ENCODE measurements at regions not wholly inside any gene's neighbourhood (a gene's known extent, or its start where the extent isn't known, plus 50 kb on each side); places are given as distances from the start of the nearest gene placed in this dataset.
"Not testable (repeated sequence)": the region's sequence is repeated elsewhere in the genome, so short reads cannot be mapped to it uniquely, and the experiment has no call there.

DNA sequence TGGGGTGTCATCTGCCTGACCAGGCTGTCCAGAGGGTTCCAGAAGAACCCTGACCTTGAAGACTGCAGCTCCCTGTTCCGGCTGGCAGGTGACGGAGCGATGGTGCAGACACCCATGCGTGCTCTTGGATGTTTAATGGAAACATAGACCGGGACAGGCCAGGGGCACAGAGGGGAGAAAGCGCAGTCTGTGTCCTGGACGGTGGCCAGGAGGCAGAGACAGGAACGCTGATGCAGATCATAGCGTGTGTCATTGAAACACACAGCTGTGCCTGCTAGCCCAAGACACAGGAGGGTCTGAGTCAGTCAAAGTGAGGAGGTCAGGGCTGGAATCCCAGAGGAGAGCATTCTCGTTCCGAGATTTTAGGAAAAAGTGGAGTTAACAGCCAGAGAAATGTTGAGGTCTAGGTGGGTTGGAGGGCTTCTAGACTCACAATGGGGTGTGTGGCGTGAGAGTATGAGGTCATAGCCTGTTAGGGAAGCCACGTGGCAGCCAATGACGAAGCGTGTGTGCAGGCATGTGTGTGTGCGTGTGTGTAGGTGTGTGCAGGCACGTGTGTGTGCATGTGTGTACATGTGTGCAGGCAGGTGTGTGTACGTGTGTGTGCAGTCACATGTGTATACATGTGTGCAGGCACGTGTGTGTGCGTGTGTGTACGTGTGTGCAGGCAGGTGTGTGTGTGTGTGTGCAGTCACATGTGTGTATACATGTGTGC, 167.0 kb downstream of the ERMARD start:
- DNase-seq, result no peak

DNA sequence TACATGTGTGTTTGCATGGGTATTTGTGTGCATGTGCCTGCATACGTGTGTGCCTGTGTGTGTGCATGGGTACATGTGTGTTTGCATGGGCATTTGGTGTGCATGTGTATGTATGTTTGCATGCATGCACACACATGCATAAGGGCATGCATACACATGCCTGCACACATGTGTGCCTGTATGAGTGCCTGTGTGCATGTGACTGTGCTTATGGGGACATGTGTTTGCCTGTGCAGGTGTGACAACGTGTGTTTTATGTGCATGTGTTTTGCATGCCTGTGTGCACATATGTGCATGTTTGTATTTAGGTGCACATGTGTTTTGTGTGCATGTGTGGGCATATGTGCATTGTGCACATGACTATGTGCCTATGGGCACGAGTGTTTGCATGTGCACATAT, 165.7 kb downstream of the ERMARD start:
- no peak for DNase-seq

DNA sequence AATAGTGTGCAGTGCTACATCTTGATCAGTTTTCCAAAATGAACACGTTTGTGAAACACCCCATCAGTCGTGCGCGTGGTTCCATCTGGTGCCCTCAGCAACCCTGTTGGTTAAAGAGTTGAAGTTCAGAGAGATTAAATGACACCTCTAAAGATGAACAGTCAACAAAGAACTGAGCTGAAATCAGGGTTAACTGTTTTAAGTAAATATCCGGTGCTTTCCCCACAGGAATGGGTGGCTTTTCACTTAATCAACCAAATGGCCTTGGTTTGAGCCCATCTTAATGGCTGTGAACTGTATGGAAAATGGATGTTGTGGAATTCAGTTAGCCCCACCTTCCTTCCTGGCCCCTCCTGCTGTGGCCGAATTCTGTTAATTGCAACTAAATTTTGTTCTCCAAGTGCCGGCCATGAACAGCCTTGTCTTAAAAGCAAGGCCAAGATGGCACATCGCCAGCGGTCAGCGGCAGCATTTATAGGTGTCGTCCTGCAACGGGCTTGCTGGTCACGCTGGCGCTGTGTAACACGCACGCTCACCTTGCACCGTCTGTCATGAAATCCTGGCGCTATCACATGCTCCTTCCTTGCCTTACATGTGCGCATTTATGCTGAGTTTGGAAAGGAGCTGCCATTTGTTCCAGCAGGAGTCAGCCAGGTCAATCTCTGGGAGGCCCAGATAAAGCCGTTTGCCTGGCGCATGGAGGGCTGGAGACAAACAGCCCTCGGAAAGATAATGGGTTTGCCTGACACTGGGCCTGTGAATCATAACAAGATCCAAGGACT, 164.5 kb downstream of the ERMARD start:
- no peak for DNase-seq

DNA sequence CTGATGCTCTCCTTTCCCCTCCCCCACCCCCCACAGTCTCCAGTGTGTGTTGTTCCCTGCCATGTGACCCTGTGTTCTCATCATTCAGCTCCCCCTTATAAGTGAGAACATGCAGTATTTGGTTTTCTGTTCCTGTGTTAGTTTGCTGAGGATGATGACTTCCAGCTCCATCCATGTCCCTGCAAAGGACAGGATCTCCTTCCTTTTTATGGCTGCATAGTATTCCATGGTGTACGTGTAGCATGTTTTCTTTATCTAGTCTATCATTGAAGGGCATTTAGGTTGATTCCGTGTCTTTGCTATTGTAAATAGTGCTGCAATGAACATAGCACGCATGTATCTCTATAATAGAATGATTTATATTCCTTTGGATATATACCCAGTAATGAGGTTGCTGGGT, 162.3 kb downstream of the ERMARD start:
- not testable (repeated sequence) for DNase-seq

DNA sequence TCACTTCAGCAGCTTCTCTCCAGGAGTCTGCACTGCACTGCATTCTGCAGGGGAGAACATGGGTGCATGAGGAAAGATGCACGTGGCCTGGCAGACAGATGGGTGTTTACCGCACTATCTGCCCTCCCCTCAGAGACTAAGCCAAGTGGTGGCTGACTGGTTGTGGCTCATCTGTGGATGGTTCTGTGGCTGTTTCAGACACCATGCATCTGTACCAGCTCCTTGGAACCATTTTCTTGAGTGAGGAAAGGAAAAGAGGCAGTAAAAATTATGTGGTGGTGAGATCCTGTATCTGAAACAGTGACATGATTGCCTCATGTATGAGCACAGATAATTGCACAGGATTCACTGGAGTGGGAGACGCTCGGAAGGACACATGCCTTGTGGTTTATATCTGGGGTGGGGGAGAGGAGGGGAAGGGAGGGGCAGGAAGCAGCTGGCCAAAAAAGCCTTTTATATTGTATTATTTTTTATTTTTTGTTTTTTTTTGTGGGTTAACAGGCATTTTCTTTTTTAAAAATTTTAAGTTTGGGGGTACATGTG, 161.7 kb downstream of the ERMARD start:
- no peak for DNase-seq

DNA sequence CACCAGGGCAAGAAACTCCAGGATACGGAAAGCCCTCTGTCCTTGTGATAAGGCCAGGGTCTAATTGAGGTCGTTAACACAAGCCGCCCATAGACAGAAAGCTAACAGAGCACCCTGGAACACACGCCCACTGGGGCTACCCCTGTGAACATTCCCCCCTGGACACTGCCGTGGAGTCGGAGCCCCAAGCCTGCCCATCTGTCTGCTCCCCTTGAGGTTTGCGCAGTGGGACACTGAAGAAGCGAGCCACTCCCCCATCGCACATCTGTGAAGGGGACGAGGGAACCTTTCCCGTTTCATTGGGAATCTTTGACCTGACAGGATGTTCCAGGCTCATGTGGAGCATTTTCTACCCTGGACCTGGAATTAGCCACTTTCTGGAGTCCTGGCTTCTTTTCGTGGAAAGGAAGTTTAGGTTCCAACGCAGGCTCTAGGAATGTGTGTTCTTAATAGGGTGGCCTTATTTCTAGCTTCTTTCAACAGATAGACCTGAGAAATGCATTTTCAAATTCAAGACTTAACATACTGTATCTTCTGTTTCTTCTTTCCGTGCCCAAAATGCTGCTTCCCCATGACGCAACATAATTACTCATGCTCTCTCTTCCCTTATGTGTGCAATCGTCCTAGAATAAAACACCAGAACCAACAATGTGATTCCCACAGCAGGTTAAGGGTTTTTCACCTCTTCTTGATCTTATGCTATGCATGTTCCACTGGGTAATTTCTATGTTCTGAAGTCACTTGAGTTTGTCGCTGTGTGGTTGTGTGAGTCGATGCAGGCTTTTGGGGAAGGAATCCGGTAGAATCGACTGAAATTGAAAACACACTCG, 161.1 kb downstream of the ERMARD start:
- no peak for DNase-seq

DNA sequence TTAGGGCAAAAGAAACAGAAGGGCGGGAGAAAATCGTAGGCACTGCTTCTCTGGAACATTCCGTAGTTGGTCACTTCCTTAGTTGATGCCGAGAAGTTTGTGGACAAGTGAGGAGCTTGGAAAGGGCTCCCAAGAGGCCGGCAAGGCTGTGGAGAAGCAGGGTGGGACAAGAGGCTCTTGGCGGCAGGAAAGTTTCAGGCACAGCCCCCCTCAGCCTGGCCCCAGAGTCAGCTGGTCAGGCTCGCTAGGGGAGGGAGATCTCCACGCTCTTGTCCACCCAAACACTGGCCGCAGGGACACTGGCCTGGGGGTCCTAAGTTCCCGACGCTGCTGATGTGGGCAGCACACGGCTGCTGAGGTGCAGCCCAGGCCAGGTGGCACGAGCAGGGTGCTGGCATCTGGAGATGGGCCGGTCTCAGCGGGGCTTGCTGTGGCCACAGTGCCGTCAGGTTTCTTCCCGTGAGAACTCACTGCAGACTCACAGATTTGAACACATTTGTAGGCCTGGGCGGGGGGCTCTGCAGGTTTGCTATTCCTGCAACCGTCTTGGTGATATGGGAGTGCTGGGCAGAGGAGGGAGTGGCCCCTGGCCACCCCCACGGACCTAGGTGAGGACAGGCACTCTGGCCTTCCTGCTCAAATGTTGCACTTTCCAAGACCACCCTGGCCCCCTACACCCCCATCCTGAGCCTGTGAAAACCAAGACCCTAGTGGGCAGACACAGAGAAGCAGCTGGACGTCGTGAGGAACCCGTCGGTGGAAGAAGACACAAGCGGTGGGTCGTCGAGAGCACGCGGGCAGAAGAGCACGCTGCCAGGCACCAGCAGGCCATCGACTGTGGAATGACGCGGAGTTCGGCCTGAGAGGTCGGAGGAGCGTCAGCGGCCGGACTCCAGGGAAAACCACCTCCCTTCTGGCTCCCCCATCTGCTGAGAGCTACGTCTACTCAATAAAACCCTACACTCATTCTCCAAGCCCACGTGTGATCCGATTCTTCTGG, 160.1 kb downstream of the ERMARD start:
- no peak for DNase-seq

DNA sequence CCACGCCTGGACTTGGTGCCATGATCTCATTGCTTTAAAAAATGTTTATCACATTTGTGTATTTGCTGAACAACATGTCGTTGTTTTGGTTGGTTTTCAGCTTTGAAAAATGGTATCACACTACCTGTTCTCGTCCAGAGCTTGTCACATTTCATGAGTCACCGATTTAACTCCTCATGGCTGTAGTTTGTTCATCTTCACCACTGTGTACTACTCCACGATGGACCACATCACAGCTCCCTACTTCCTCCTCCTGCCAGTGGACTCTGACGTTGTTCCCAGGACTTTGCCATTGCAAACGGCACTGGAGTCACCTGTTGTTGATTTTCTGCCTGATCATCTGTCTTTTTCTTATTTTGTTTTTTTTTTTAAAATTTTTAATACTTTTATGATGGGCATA, 157.7 kb downstream of the ERMARD start:
- no peak for DNase-seq

DNA sequence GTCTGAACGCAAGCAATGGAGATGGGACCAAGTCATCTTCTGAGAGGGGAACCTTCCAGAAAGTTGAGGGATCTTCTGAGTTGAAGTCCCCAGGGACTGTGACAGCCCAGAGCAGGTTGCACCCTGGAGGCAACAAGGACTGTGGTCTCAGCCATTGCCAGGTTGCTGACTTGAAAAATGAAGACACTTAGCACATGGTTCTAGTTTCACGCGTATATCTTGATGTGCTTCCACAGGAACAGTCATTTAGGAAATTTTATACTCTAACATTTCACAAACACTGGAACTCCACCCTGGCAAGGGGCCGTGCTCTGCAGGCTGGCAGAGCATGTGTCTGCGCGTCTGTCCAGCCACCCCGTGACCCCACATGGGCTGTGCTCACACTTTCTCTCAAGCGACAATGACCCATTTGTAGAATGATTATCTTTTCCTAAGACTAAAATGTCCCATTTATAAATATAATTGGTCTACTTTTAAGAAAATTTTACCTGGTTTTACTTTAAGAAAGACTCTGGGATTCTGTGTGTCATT, 157.0 kb downstream of the ERMARD start:
- no peak for DNase-seq

DNA sequence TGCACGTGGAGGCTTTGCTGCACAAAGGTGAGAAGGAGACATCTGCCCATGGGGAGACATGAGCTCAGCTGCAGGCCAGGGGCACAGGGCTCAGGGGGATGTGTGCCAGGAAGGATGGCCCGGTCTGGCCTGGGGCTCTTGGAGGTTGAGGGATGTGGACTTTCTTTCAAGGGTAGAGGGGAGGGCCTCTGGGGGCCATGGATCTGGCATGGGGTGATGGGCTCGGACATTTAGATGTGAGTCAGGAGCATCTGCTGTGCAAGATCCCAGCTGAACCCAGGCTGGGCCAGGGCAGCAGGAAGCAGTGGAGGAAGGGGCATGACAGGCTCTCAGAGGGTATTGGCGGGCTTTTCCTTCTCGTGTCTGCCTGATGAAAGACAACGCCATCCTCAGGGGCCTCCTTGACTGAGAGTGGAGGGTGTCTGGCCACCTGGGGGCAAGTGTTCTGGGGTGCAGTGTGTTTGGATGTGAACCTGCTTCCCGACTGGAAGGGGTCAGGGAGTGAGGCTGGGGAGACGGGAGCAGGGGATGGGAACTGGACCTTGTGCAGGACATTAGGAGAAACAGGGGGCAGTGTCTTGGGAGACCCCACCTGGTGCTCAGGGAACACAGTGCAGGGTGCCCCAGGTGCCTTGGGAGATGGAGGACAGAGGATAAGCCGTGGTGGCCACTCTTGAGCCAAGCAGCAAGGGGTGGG, 156.1 kb downstream of the ERMARD start:
- DNase-seq, result no peak

DNA sequence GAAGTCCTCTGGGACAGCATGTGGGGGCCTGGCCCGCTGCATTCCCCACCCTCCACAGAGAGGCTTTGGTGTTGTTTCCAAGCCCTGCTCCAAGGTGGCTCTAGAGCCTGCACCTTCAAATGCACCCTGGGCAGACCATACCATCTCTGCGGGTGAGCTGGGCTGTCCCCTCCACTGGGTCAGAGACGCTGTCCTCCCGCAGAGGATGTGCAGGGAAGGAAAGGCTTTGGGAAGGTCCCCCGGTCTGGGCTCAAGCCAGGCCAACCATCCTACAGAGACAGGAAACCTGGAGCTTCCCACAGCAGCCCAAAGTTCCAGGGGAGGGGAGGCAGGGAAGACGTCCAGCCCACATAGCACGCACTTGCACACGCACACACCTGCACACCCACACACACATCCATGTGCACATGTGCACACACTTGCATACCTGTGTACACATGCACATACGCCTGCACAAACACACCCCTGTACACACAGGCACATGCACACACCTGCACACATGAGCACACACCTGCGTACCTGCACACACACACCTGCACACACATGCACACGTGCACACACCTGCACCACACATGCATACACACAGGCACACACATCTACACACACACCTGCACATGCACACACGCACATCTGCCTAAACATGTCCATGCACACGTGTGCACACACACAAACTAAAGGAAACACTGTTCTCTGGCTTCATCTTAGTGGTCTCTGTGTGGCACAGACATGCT, 155.4 kb downstream of the ERMARD start:
- DNase-seq, result no peak

DNA sequence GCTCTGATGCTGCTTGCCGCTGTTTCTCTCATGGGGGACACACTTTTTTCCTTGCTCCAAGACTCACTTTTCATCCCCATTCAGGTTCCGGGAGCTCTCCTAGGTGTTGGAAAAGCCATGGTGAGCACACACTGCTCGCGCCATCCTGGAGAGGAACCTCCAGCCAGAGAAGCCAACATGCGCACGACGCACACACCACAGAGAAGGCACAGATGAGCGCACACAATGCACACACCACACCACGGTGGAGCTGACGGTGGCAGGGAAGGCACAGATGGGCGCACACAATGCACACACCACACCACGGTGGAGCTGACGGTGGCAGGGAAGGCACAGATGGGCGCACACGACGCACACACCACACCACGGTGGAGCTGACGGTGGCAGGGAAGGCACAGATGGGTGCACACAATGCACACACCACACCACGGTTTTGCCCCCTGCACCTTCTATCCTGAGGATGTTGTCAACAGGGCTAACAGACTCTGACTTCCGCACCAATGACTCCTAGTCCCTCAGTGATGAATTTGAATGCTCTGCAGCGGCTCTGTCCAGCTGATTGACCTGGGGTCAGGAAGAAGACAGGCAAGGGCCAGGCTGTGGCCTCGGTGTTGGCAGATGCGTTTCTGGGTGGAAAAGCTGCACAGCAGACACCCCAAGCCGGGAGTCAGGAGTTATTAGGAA, 154.7 kb downstream of the ERMARD start:
- no peak for DNase-seq

DNA sequence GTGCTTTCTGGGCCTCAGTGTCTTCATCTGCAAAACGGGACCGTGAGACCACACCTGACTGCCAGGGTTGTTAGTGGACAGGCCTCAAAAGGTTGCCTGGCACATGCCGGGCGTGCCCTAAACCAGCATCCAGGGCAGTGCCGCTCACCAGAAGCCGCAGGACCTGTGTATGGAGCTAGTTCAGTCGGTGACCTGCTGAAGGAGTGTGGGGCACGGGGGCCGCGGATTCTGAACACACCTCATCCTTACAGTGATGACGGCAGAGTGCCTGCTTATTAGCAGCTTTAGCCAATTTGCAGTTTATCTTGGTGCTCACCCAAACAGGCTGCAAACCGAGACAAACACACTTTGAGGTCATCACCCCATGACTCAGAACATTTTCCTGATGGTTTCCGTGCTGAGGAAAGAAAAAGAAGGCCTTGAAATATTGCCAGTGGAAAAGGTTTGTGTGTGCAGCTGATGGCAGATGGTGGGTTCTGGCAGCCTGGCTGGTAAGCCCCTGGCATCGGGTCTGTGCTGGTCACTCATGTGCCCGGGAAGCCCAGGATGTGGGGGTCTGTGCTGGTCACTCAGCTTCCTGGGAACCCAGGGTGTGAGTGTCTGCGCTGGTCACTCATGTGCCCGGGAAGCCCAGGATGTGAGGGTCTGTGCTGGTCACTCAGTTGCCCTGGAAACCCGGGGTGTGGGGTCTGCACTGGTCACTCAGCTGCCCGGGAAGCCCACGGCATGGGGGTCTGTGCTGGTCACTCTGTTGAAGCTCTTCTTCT, 153.8 kb downstream of the ERMARD start:
- no peak for DNase-seq

DNA sequence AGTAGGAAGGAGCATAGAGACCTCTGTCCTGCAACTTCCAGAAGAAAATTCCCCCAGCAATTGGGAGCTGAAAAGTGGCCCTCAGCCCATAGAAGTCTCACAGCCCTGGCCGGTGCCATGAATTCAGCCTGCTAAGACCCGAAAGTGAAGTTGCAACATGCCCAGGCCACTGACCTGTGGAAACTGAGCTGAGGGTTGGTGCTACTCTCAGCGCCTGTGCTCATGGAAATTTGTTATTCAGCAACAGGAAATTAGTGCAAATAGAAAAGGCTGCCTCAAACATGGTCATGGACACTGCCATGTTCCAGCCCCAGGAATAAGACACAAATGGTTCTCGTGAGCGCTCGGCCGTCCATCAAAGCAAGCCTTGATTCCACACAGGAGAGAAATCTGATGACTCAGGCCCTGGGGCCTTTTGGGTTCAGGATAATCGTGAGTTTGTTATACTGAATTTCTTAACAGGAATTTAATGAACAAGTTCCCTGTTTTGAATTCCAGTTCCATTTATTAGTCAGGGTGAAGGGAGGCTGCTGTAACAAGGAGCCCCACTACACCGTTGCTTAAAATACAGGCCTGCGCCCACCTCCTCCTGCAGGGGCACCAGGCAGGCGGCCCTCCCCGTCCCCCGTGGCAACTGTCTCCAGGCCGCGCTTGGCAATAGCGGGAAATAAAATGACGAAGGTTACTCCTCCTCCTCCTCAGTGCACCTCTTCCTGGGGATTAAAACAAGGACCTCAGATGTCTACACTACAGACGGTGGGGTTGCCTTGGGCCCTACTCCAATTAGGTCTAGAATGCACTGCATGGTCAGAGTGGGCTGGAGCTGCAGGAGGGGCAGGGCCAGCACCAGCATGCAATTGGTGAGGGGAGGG, 152.9 kb downstream of the ERMARD start:
- DNase-seq, result no peak

DNA sequence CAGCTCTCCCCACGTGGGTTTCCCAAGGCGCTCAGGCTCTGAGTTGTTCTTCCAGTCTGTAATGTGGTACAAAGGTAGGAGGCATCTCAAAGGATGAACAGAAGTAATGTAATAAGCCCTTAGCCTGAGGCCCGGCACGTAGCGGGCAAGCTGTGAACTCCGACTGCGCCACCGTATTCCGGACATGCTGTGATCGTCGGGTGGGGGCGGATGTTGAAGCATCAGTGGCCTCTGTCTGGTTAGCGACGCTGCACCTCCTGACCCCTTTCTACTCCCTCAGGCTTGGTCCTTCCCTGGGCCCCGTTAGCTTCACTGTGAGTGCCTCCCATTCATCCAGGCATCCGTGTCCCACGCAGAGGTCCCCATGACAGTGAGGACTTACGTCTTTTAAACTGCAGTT, 151.7 kb downstream of the ERMARD start:
- DNase-seq, result no peak

DNA sequence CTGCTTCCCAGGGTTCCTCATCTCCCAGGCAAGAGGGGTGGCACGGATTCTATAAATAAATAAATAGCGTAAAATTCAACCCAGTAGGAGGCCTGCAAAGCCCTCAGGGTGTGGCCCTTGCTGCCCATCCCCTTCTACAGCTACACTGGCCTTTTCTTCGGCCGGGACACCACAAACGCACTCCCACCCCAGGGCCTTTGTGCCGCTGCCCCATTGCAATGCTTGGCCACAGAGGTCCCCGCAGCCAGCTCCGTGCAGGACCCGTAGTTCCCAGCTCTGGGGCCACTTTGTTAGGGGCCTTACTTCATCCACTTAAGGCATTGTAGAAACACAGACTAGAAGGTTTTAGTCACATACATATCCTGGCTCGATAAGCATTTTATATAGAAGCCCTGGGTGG, 151.2 kb downstream of the ERMARD start:
- DNase-seq, result no peak

DNA sequence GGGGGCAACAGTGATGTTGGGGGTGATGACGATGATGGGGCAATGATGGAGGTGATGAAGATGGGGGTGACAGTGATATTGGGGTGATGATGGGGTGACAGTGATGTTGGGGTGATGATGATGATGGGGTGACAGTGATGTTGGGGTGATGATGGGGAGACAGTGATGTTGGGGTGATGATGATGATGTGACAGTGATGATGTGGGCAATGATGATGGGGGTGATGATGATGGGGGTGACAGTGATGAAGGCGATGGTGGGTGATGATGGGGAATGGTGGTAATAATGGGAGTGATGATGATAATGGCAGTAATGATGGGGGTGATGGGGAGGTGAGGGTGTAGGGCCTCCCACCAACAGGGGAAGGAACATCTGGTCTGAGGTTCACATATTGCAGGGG, 150.6 kb downstream of the ERMARD start:
- DNase-seq, result no peak

Data from activated T-cell treated with anti-CD3 and anti-CD28 coated beads, Interleukin-2, amount 50 U/mL, for 48 hours (primary cell).